HG02610 (cell line): ENCODE measurements at regions not wholly inside any gene's neighbourhood (a gene's known extent, or its start where the extent isn't known, plus 50 kb on each side); places are given as distances from the start of the nearest gene placed in this dataset.

Experiments
- ATAC-seq: cut with Tn5 transposase; IDR thresholded peaks from one replicate; pipeline ENCODE4 v1.9.1; 2021; ENCODE audit warnings: mild to moderate bottlenecking, moderate library complexity; ENCODE audit not compliant: unreplicated experiment

DNA sequence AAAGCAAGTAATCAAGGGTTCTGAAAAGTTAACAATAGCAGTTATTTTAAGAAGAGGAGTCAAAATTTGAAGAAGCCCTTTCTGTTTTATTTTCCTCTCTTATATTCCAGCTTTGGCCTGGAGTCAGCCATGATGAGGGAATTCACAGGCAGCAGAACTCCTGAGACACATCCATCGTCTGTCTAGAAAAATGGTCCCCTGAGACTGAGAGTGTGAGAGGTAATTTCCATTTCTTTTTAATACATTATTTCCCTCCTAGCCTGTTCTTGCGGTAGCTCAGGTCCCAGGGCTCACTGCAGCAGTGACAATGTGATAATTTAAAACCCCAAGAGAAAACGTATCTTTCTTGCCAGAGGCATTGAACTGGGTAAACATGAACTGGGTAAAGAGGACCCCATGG lies 296.0 kb downstream of the SMOC2 start:
- no peak for ATAC-seq

DNA sequence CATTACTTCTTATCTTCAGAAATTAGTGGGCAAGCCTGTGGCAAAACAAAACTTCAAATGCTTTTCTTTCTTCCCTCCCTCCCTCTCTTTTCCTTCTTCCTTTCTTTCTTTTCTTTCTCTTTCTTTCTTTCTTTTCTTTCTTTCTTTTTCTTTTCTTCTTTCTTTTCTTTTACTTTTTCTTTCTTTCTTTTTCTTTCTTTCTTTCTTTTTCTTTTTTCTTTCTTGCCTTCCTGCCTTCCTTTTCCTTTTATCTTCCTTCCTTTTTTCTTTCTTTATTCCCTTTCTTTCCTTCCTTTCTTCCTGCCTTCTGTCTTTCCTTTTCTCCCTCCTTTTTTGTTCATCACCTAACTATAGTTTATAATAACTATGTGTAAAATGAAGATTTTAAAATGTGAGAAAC lies 295.1 kb downstream of the SMOC2 start:
- no peak for ATAC-seq

GRCh38 chr6:168735268-168735949 lies 294.4 kb downstream of the SMOC2 start:
- ATAC-seq: no peak

GRCh38 chr6:168734523-168734922 lies 293.5 kb downstream of the SMOC2 start:
- no peak for ATAC-seq

GRCh38 chr6:168732676-168733075 lies 291.7 kb downstream of the SMOC2 start:
- no peak for ATAC-seq

DNA sequence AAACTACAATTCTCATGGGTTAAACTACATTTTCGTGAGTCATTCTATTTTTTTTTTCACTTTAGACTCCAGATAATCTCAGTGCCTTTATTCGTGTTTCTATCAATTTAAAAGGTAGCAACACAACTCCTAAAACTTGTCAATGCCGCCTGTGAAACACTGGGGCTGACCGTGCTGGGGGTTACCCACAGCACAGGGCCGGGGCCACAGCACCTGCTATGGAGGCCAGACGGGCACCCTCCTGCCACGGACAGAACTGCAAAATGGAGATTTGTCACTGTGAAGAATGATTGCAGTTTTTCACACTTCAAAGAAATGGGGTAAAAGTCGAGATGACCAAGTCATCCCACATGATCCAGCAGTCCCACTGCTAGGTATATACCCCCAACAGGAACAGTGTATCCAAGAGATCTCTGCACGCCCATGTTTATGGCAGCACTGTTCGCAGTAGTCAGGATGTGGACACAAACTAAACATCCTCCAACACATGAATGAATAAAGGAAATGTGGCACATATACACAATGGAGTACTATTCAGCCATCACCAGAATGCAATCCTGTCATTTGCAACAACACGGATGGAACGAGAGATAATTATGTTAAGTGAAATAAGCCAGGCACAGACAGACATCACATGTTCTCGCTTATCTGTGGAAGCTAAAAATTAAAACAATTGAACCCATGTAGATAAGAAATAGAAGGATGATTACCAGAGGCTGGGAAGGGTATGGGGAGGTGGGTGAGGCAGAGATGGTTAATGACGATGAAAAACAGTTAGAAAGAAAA lies 290.1 kb downstream of the SMOC2 start:
- ATAC-seq: no peak

GRCh38 chr6:168728056-168728455 lies 287.1 kb downstream of the SMOC2 start:
- ATAC-seq: no peak

GRCh38 chr6:168726312-168726856 lies 285.4 kb downstream of the SMOC2 start:
- ATAC-seq: no peak

GRCh38 chr6:168725802-168726201 lies 284.8 kb downstream of the SMOC2 start:
- ATAC-seq: no peak

- ATAC-seq: no peak
These were observed 283.9 kb downstream of the SMOC2 start for GRCh38 chr6:168724669-168725570.

DNA sequence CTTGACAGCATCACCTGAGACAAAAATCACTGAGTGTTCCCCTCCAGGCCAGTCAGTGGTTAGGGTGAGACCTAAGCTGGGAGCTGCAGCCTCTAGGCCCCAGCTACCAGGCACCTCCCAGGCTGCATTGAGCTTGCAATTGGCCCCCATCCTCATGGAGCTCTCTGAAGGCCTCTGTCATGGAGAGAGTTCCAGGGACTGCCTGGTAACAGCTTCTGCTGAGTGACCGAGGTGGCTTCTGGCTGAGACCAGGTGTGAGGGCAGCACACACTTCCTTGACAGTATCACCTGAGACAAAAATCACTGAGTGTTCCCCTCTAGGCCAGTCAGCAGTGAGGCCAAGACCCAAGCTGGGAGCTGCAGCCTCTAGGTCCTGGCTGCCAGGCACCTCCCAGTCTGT lies 283.0 kb downstream of the SMOC2 start:
- ATAC-seq: no peak

DNA sequence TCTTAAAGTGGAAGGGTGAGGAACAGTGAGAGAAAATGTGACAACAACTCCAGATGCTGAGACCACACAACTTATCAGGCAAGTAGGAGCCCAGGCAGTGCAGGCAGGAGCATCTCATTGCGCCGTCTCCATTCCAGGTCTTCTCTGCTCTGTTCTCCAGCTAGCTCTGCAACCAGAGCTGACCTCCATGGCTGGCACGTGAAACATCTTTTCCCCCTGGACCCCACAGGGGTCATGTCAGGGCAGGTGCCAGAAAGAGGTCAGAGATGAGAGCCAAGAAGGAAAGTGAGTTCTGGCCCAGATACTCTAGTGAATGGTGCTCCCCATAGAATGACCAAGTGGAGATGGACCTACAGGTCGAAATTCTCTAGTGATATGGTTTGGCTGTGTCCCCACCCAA lies 281.4 kb downstream of the SMOC2 start:
- no peak for ATAC-seq

GRCh38 chr6:168721571-168721970 lies 280.6 kb downstream of the SMOC2 start:
- no peak for ATAC-seq

DNA sequence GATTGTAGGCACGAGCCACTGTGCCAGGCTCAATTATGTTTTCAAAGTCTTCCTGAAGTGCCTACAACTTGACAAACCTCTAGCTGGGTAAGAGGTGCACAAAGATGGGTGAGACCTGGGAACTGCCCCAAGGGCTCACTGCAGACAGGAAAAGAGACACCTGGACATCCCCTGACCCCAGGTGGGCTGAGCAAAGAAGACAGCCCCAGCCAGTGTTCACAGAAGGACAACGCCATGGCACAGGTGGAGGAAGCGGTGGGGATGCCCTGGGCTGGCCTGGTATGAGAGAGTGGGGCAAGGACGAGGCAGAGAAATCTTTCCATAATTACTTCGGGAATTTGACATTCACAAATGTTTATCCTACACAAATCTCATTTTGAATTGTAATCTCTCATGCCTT lies 278.9 kb downstream of the SMOC2 start:
- no peak for ATAC-seq

DNA sequence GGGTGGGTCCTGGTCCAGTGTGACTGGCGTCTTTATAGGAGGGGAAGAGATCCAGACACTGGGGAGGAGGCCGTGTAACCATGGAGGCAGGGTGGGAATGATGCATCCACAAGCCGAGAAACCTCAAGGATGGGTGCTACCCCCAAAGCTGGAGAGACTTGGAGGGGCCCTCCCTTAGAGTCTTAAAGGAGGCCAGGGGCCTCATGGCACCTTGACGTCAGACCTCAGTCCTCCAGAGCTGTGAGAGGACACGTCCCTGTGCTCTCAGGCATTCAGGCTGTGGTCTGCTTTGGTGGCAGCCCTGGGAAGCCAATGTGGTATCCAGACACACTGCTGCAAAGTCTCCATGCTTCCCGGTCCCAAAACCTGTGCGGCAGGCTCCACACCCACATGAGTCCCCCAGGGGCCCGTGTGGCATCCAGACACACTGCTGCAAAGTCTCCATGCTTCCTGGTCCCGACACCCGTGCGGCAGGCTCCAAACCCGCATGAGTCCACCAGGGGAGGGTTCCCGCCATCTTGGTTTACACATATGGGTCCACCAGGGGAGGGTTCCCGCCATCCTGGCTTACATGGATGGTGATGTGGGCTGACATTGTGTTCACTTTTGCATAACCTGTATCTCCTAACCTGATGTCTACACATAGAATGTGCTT lies 278.0 kb downstream of the SMOC2 start:
- ATAC-seq: no peak
